GM19238 (cell line): ENCODE measurements at regions not wholly inside any gene's neighbourhood (a gene's known extent, or its start where the extent isn't known, plus 50 kb on each side); places are given as distances from the start of the nearest gene placed in this dataset.
"Not testable (repeated sequence)": the region's sequence is repeated elsewhere in the genome, so short reads cannot be mapped to it uniquely, and the experiment has no call there.

ENCODE experiments used
- DNase-seq: peaks from one replicate; pipeline ENCODE4 v3.0.0; 2011; ENCODE audit warnings: low spot score; ENCODE audit not compliant: insufficient read length

DNA sequence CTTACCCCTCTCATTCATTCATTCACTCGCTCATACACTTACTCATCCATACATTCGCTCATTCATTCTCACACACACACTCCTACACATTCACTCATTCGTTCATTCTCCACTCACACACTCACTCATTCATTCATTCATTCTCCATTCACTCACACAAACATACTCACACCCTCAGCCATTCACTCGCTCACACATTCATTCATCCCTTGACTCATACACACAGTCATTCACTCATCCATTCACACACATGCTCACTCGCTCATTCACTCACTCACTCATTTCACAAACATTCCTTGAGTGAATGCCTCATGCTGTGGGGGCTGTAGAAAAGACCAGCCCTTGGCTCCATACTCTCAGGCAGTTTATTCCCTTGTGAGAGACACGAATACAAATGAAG, 151.1 kb upstream of the MAMLD1 start:
- DNase-seq: no peak

DNA sequence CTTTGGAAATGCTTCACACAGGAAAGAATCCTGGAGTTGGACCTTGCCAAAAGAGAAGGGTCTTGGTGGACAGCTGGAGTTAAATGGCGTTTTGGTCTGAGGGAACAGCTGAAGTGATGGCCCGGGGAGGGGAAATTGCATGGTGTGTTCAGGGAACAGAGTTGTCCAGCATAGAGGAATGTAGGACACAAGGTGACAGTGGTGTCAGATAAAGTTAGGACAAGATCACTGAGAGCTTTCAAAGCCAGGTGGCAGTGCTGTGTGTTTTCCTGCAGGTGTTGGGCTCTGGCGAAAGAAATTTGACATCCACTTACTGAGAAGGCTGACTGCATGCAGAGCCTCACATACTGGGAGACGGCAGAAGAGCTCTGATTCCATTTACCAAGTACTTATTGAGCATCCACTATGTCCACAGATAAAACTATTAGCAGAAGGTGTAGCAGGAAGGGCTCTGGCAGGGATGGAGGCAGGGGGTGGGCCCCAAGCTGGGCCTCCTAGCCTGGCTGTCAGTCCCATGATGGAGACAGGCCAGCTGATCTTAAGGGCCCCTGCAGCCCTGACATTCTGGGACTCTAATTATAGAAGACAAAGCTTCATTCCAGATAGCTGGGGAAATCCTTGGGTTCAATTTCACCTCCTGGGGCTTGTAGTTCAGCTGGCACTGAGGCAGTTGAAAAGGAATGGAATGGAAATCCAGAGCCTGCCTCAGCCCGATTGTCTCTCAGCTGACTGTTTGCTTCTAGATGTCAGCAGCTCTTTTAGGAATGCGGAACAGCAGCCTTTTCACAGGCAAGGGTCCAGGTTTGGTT, 150.2 kb upstream of the MAMLD1 start:
- no peak for DNase-seq

DNA sequence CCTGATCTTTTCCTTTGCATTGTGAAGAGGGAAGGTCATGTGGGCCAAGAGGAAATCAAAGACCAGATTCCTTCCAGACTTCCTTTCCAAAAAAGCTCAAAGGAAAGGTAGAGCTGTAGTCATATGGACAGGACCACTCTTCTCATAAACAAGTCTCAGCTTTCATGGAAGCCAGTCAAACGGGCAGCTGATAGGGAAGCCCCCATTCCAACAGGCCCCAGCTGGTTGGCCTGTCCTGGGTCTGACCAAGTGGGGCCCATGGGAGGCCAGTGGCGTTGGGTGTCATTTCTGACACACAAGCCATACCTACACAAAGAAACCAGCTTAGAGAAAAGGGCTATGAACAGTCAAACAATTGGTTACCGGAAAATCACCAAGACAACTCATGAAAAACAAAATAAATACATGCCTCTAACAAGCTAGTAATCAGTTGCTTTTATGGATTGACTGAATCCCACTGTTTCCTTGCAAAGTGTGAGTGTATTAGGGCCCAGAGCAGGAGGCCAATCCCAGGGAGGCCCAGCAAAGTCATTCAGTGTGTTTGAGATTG, 149.6 kb upstream of the MAMLD1 start:
- no peak for DNase-seq

DNA sequence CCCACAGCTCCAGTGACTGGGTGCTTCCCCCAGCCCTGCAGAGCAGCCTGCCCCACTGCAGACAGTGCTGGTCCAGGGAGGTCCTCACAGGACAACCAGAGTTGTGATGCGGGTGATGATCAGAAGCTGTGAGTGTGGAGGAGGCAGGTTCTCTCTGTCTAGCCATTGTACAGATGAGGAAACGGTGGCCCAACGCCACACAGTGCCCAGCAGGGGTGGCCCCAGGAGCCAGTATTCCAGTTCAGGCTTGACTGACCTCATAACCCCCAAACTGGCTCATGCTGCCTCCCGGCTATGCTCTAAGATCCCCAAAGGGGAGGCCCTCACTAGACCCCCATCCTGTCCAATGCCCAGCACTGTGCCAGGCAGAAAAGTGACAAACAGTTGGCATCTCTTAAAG, 147.1 kb upstream of the MAMLD1 start:
- not testable (repeated sequence) for DNase-seq

DNA sequence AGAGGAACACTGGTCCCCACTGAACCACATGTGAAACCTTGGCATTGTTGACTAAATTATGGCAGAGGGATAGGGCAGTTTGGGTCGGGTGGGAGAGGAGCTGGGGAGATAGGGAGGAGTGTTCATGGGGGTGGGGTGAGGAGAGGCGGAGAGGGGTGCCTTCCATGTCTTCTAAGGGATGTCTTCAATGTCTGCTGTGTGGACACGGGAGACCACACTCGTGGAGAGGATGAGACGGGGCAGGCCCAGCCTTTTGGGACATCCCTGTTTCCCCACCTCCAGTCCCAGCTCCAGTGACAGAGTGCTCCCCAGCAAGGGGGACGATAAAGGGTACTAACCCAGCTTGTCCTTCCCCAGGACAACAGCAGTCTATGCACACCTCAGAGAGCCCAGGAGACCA, 146.4 kb upstream of the MAMLD1 start:
- no peak for DNase-seq

DNA sequence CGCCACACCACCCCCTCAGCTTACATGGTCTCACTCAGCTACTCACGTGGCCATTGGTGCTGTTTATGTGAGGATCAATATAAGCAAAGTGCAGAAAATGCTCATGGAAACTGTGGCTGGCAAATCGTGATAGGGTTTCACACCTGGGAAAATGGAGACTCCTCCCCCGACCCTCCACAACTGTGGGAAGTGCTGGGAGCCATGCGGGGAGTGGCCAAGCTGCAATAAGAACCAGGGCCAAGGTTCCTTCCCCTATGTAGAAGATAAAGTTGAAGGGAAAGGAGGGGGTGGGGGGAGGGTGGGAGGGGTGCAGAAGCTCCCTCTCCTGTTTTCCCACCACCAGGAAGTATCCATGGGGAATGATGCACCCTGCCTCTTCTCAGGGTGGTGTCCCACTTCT, 145.5 kb upstream of the MAMLD1 start:
- DNase-seq: no peak

DNA sequence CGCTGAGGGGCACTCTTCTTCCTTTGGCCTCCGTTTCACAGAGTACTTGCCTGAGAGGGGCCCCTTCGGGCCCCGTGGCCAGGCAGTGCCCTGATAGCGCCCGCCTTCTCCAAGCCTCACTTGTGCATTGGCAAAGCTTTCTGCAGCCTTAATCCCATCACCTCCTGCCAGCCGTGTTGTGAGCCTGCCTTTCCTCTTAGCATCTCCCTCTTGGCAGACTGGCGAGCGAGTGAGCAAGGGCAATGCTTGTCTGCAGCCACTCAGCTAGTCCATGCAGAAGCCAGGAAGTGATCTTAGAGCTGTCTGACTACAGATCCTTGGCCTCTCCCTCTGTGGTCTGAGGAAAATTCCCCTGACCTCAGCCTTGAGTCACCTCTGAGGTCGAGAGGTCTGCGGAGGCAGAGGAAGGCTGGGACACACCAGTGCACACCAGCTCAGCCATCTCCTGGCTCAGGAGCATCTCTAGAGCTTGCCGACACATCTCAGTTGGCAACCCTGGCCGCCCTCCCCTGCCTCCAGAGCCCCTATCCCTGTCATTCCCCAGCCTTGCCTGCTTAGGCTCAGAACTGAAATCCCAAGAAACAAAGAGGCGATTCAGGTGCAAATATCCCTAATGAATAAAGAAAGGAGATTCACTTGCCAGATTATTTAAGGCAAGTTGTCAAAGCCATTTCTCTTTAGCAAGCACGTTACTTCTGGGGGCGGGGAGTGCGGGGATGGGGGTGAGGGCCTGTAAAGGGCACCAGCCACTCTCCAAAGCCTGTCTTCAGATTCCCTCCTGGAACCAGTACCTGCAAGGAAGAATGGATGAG, 143.5 kb upstream of the MAMLD1 start:
- DNase-seq: no peak

DNA sequence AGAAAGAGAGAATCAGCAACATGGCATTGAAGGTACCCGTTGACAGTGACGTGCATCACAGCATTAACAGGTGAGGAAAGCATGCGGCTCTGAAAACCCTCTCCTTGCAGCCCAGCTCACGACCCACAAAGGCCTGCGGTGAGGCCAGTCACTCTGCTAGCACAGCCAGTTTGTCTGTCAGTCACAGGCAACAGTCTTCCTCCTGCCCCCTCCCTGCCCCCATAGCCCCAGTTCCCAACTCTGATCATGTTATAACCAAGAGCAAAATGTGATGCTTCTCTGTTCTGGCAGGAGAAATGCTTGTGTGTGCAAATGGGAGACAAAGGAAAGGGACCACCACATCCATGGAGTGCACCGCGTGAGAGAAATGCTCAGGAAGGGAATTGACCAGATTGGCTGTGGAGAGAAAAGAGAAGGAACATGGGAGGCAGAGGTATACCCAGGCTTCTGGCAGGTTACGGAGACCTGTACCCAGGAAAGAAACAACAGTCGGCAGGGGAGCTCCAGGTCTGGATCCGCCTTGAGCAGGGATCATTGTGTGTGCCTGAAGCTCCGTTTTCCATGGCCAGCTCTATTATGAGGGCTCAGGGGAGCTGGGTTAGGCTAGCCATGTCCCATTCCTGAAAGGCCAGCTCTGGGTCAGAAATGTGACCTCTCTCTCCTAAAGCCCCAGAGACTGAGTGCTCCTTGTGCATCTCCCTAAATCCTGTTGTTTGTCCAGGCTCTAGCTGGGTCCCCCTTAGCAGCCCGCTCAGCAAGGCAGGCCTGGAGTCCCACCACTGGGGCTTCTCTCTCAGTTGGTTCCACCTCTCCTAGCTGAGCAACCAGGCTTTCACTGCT, 139.7 kb upstream of the MAMLD1 start:
- DNase-seq: no peak

DNA sequence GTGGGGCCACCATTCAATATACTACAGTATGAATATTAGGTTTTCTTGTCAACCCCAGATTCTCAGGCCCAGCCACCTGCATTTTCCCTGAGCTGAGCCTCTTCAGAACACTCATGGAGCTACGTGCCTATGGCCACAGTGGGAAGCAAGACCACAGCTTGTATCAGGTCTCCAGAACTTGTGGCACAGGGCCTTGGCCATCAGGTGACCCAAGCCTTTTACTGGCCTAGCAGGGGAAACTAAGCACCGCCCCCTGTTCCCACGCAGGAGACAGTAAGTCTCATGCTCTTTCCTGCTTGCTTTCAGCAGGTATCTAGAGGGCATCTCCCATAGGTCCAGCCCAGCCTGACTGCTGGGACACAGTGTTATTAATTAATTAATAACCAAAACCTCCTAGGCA, 138.4 kb upstream of the MAMLD1 start:
- no peak for DNase-seq

DNA sequence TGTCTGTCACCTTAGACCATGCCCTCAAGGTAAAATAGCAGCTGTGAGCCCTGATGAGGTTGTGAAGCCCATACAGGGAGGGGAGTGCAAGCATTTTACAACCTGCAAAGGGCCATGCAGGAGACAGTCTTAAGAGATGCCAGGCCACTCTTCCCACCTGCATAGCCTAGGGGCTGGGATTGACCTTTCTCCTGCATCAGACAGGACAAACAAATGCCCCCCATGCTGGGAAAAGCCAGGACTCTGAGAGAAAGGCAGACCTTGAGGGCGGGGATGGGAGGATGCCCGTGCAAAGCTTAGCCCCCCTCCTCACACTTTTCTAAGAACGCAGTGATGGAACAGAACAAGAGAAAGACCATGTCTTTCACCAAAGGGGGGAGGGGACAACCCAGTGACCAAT, 137.9 kb upstream of the MAMLD1 start:
- DNase-seq: no peak

DNA sequence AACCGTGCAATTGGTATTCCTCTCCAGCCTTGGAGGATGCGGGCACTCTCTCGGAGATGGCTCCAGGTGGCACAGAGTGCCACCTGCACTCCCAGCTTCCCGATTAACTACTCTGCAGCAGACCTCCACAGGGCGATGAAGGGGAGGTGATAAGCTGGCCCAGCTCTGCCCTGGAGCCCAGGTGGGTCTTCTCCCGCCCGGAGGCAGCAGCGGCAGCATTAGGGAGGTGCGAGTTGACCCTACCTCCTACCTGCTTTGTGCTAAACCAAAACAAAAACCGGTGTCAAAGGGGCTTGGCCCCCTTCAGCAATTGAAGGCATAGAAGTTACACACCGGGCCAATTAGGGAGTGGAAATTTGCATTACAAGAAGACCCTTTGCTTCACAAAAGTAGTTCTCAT, 137.4 kb upstream of the MAMLD1 start:
- DNase-seq: no peak

DNA sequence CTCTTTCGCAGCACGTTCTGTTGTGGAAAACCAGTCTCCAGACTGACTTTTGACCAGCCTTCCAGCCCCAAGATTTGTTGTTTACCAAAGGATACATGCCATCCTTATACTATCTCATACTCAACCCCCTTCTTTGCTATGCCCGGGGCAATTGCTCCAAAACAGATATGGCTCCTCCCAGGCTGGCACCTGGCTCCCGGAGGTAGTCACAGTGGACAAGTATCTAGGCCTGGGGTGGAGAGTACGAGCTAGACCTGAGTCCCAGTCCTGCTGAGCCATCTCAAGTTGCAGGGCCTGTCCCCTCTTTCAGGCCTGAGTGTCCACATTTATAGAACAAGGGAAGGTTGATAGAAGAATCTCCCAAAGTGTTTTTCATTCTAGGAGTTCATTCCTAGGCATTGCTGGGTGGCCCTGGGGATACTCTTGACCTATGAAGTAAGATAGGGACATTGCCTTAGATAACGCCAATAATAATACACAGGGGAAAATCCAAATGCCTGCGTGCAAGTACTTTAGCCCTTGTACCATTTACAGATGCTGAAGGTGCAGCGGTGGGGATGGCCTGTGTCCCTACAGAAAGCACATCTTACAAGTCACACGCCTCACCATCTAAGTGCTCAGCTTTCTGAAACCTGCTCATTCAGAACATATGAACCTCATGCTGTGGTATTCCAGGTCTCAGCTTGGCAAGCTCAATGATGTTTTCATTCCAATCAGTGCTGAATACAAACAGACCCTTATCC, 136.7 kb upstream of the MAMLD1 start:
- no peak for DNase-seq

DNA sequence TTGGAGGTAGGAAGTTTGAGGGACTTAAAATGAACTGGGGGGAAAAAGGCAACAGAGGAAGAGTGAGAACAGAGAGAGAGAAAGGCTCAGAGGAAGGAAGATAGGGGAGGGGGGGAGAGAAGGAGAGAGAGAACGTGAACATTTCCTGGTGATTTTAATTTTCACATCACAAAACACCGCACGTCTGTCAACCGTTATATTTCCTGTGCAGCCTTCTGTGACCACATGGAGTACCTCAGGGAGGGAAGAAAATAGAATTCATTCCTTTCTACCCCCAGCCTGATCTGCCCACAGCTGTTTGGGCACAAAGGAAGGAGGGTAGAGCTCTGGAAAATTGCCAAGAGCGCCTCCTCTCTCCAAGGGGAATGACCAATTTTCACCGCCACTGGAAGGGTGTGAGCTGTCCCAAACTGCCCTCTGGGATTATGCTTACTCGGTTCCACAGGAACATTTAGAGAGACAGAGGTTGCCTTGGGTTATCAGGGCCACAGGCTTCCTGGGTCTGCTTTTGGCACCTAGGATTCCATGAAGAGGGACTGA, 135.7 kb upstream of the MAMLD1 start:
- no peak for DNase-seq

DNA sequence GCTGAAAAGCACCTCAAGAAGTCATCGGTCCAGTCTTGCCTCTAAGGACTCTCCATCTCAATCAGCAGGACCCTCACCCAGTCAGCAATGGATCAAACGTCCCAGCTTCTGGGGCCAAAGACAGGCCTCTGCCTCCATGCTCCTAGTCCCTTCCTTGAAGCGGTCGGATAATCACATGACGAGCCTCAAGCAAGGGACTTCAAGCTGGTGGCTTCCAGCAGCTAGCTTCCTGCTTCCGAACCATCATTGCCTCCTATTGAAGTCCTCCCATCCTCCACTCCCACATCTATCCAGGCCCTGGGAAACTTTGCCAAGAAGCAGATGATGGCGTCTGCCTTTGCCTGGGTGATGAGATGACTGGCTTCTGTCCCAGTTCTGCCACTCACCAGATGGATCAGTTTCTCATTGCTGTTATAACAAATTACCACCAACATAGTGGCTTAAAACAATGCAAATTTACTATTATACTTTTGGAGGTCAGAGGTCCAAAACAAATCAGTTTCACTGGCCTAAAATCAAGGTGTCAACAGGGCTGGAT, 135.2 kb upstream of the MAMLD1 start:
- no peak for DNase-seq

DNA sequence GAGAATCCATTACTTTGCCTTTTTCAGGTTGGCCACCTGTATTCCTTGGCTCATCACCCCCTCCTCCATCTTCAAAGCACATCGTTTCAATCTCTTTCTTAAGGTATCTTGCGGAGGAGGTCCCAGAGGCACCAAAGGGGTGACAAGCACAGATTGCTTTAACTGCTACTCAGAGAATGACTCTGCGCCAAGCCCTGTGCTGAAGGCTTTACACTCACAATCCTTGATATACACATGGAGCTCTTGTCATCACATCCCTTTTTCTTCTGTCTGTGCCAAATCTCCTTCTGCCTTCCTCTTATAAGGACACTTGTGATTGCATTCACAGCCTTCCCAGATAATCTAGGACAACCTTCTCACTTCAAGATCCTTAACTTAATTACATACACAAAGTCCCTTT, 134.7 kb upstream of the MAMLD1 start:
- DNase-seq: no peak

DNA sequence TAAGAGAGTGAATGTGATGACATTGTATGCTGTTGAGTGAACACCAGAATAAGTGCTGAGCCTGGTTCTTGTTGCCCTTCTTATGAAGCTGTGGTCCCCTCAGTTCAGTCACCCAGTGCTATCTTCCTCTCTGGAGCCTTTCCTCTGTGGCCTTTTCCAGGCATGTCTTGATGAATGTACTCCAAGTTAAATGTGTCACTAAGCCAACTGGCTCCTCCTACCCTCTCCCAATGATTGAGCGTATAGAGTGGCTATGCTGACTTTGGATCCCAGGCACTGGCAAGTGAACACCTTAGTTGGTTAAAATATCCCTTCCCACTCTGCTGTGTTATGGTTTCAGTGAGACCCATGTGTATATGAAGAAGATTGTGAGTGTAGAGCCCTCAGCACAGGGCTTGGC, 134.1 kb upstream of the MAMLD1 start:
- no peak for DNase-seq

DNA sequence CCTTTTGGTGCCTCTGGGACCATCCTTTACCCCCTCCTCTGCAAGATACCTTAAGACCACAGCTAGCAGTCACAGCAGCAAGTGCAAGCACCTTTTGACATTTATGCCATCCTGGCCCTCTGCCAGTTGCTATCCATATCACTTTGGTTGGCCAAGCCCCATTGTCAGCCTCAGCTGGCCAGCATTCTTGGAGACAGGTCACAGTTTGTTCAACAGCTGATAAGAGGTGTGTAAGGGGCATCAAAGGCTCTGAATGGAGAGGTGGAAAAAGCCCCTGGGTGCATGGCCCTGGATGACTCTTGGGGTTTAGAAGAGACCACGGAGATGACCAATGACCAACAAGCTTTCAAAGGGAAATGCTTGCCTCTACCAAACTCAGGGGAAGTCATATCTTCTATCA, 133.6 kb upstream of the MAMLD1 start:
- no peak for DNase-seq

DNA sequence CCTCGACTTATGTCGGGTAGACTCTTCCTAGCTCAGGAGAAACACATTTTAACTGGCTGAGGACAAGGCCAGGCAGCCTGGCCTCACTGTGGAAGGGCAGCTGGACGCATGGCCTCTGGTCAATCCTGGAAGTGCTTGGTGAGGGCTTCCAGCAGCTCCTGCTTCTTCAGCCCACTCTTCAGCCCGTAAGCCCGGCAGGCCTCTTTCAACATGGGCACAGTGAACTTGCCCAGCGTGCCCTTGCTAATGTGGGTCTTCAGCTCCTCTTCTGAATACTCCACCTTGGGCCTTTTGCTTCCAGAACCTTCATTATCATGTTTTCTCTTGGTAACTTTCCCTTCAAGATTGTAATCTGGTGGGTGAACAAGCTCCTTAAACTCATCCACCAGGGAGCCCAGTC, 132.2 kb upstream of the MAMLD1 start:
- not testable (repeated sequence) for DNase-seq

DNA sequence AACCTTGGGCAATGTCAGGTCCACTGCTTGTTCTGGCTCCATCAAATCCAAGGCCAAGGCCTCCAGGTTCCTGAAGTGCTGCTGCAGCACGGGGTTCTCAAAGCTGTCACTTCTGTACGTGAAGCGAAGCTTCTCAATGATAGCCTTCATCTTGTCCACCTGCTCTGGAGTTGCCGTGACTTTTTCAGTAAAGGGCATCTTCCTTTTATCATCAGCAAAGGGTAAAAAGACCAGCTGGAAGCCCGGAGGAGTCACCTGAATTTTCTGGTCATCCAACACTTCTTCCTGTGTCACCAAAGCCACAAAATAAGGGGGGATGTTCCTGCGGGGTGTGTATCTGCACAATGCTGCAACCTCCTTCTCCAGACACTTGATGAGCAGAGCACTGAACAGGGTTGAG, 131.7 kb upstream of the MAMLD1 start:
- not testable (repeated sequence) for DNase-seq

DNA sequence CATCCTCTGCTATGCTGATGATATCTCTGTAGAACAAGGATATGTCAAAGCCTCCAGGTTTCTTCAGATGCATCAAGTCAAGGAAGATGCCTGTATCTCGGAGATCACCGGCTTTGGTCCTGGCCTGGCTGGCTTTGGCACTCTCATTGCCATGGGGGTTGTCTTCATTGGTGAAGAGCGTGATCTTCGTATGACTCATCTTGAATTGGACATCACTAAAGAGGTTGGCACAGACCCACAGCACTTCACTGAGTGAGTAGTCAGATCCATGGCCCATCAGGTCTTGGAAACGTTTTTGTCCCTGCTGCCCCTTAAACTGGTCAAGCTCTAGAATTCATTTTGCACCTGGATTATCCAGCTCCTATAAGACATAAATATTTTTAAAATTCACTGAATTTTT, 130.9 kb upstream of the MAMLD1 start:
- DNase-seq: not testable (repeated sequence)
